Glutamatergic neuron (in vitro differentiated cells): ENCODE measurements at regions not wholly inside any gene's neighbourhood (a gene's known extent, or its start where the extent isn't known, plus 50 kb on each side); places are given as distances from the start of the nearest gene placed in this dataset.
"Not testable (repeated sequence)": the region's sequence is repeated elsewhere in the genome, so short reads cannot be mapped to it uniquely, and the experiment has no call there.

Experiments used
- DNase-seq: peaks from one replicate; pipeline ENCODE4 v3.0.0; 2022
- H3K27ac Mint-ChIP-seq: one replicate; pipeline ENCODE4 v1.8.0; 2020; ENCODE audit warnings: mild to moderate bottlenecking, mixed read lengths, inconsistent platforms; ENCODE audit not compliant: unreplicated experiment
- H3K27me3 Mint-ChIP-seq: one replicate; pipeline ENCODE4 v1.8.0; 2020; ENCODE audit warnings: mild to moderate bottlenecking, moderate library complexity, mixed read lengths, inconsistent platforms; ENCODE audit not compliant: unreplicated experiment
- H3K36me3 Mint-ChIP-seq: one replicate; pipeline ENCODE4 v1.8.0; 2020; ENCODE audit warnings: mild to moderate bottlenecking, mixed read lengths, inconsistent platforms; ENCODE audit not compliant: unreplicated experiment
- H3K4me1 Mint-ChIP-seq: one replicate; pipeline ENCODE4 v1.8.0; 2020; ENCODE audit warnings: mild to moderate bottlenecking, low read depth, mixed read lengths, inconsistent platforms; ENCODE audit not compliant: unreplicated experiment
- H3K4me3 Mint-ChIP-seq: one replicate; pipeline ENCODE4 v1.8.0; 2020; ENCODE audit warnings: mild to moderate bottlenecking, mixed read lengths, inconsistent platforms; ENCODE audit not compliant: unreplicated experiment
- H3K9me3 Mint-ChIP-seq: one replicate; pipeline ENCODE4 v1.8.0; 2020; ENCODE audit warnings: mild to moderate bottlenecking, moderate library complexity, mixed read lengths, inconsistent platforms; ENCODE audit not compliant: unreplicated experiment
- TF ChIP-seq, protein P1 (sequence below): fragments of 200-600 bp; sonication (generic); IDR thresholded peaks from one replicate; pipeline ENCODE4 v1.5.0; 2021; ENCODE audit not compliant: partially characterized antibody, unreplicated experiment

GRCh38 chr4:102405821-102406401 lies 60.6 kb upstream of the SLC39A8 start:
- TF ChIP-seq, protein P1, sequence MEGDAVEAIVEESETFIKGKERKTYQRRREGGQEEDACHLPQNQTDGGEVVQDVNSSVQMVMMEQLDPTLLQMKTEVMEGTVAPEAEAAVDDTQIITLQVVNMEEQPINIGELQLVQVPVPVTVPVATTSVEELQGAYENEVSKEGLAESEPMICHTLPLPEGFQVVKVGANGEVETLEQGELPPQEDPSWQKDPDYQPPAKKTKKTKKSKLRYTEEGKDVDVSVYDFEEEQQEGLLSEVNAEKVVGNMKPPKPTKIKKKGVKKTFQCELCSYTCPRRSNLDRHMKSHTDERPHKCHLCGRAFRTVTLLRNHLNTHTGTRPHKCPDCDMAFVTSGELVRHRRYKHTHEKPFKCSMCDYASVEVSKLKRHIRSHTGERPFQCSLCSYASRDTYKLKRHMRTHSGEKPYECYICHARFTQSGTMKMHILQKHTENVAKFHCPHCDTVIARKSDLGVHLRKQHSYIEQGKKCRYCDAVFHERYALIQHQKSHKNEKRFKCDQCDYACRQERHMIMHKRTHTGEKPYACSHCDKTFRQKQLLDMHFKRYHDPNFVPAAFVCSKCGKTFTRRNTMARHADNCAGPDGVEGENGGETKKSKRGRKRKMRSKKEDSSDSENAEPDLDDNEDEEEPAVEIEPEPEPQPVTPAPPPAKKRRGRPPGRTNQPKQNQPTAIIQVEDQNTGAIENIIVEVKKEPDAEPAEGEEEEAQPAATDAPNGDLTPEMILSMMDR: no peak
- Mint-ChIP-seq H3K27me3 (no peaks in the 10 kb centered on the region), H3K27ac (no peak overlapping the region), H3K9me3 (peaks cover under 1% of the 10 kb centered on the region), H3K36me3 (no peaks in the 10 kb centered on the region), H3K4me3 (no peak overlapping the region), H3K4me1 (peaks cover 3% of the 10 kb centered on the region)
- DNase-seq: no peak

DNA sequence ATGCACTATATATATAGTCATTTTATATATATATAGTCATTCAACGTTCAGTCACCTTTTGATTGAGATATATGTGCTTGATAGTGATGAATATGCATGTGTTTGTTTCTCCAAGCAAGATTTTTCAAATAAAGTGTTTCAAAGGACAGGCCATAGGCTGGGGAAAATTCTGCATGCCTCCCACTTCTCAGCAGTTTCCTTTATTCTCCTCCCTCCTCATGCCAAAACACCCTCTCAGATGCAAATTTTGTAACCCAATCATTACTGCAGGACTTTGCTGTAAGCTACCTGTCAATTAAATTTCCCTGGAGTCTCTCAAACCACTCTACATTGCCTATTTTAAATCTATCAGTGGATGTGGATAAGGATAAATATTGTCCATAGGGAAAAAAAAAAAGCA lies 65.6 kb upstream of the SLC39A8 start:
- not testable (repeated sequence) for H3K4me3 Mint-ChIP-seq, H3K27ac Mint-ChIP-seq, H3K36me3 Mint-ChIP-seq, H3K27me3 Mint-ChIP-seq, H3K4me1 Mint-ChIP-seq, H3K9me3 Mint-ChIP-seq, DNase-seq

DNA sequence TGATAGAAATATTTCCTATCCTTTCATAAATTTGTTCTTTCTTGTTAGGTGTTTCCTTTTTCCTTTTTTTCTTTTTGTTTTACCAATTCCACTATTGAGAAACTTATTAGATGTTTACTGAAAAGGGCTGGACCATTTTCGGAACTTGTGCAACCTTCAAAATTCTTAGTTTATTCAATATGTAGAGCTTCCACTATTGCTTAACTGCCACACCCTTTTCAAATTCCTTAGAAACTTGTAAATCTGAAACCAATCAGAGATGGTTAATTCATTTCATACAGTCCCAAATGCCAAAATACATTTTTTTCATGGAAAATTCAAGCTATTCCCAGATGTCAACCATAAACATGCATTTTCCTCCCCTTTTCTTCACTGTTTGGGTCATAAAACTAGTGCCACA lies 66.1 kb upstream of the SLC39A8 start:
- peaks cover 2% of the 10 kb centered on the region for H3K9me3 Mint-ChIP-seq

DNA sequence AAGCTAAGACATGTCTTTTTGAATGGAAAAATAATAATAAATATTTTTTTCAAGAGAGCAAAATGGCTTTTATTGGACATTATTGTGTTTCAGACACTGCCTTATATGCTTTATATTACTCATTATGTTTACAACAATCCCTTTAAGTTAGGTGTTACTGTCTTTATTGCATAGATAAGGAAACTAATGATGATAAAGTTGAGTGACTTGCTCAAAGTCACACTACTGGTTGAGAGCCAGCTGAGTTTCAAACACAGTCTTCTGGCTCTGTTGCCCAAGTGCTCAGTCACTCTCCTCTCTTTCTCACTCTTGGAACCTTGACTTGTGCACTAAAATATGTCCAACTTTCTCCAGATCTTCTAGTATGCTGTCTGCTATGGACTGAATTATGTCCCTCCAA lies 71.5 kb upstream of the SLC39A8 start:
- TF ChIP-seq, protein P1: no peak
- Mint-ChIP-seq H3K27me3 (no peaks in the 10 kb centered on the region), H3K27ac (no peak overlapping the region), H3K4me3 (no peak overlapping the region), H3K9me3 (no peaks in the 10 kb centered on the region), H3K4me1 (no peaks in the 10 kb centered on the region), H3K36me3 (no peaks in the 10 kb centered on the region)
- no peak for DNase-seq

More for the DNA sequence above, 66.1 kb upstream of the SLC39A8 start:
- H3K36me3 Mint-ChIP-seq: no peaks in the 10 kb centered on the region
- TF ChIP-seq, protein P1: no peak
- no peaks in the 10 kb centered on the region for H3K27me3 Mint-ChIP-seq
- no peaks in the 10 kb centered on the region for H3K4me1 Mint-ChIP-seq
- H3K27ac Mint-ChIP-seq: no peak overlapping the region
- no peak for DNase-seq
- no peak overlapping the region for H3K4me3 Mint-ChIP-seq

DNA sequence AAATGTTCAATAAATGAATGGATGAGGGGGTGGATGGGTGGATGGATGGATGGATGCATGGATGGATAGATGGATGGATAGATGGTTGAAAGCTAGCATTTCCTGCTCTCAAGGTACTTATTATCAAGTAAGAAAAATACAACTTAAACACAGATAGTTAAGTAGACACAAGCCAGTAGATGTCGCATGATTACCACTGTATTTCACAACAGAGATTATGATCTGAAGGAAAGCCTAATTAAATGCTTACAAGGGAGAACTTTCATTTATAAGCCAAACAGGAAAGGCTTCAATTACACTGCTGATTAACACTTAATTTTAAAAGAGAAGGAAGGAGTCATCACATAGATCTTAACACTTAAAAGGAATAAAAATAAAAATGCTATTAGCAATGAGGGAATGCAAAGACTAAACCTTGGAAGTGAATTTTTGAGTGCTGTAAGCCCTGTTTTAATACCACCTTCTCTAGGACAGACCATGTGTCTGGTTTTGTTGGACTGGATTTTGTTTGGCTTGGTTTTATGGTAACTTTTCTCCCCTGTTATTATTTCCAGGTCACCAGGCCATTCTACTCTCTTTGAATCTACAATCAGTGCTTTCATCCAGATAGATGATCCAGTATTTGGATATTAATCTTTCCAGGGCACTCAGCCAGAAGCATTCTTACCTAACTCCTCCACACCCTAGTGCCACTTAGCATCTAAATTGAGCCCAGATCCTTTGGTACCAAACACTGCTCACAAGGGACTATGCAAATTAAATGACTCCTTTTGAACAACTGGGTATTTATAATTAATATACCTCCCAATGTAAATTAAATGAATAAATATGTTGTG lies 75.5 kb upstream of the SLC39A8 start:
- Mint-ChIP-seq H3K4me3 (no peak overlapping the region), H3K9me3 (no peaks in the 10 kb centered on the region), H3K36me3 (no peaks in the 10 kb centered on the region), H3K27me3 (no peaks in the 10 kb centered on the region), H3K4me1 (no peaks in the 10 kb centered on the region), H3K27ac (no peak overlapping the region)
- TF ChIP-seq, protein P1: no peak
- no peak for DNase-seq
